Spleen (tissue), 11 donors: ENCODE measurements at regions not wholly inside any gene's neighbourhood (a gene's known extent, or its start where the extent isn't known, plus 50 kb on each side); places are given as distances from the start of the nearest gene placed in this dataset.
"Not testable (repeated sequence)": the region's sequence is repeated elsewhere in the genome, so short reads cannot be mapped to it uniquely, and the experiment has no call there.

Experiments used
- DNase-seq: peaks from one replicate; pipeline ENCODE4 v3.0.0-alpha.2; 2020
- H3K27ac ChIP-seq, 8 donors: fragments of 200-600 bp; sonication (generic) in 7 of 8; 1 replicate in 4 of 8; 2 replicates in 4 of 8; pipeline versions ENCODE4 v1.5.0 to v1.8.0; 2016 to 2021; ENCODE audit warnings: inconsistent platforms in 4 of 8, mild to moderate bottlenecking in 4 of 8, moderate library complexity in 1 of 8
- H3K27me3 ChIP-seq, 7 donors: fragments of 200-600 bp; sonication (generic) in 6 of 7; replicated peaks in 1 of 7; 1 replicate in 4 of 7; 2 replicates in 3 of 7; pipeline versions ENCODE4 v1.5.0 to v1.8.0; 2016 to 2021; ENCODE audit warnings: inconsistent platforms in 3 of 7, mild to moderate bottlenecking in 1 of 7
- H3K36me3 ChIP-seq, 6 donors: fragments of 200-600 bp; sonication (generic) in 5 of 6; 1 replicate in 4 of 6; 2 replicates in 2 of 6; pipeline versions ENCODE4 v1.5.0 to v1.8.0; 2016 to 2021; ENCODE audit warnings: inconsistent platforms in 2 of 6
- H3K4me1 ChIP-seq, 6 donors: fragments of 200-600 bp; sonication (generic) in 5 of 6; 1 replicate in 3 of 6; 2 replicates in 3 of 6; pipeline versions ENCODE4 v1.5.0 to v1.8.0; 2016 to 2021; ENCODE audit warnings: inconsistent platforms in 3 of 6
- H3K4me3 ChIP-seq, 8 donors: fragments of 200-600 bp; sonication (generic) in 7 of 8; 1 replicate in 4 of 8; 2 replicates in 4 of 8; pipeline versions ENCODE4 v1.5.0 to v1.8.0; 2016 to 2021; ENCODE audit warnings: inconsistent platforms in 4 of 8, mild to moderate bottlenecking in 4 of 8, moderate library complexity in 2 of 8
- H3K9me3 ChIP-seq, 8 donors: fragments of 200-600 bp; sonication (generic) in 7 of 8; 1 replicate in 4 of 8; 2 replicates in 4 of 8; pipeline versions ENCODE4 v1.5.0 to v1.8.0; 2016 to 2021; ENCODE audit warnings: inconsistent platforms in 4 of 8
- CTCF ChIP-seq, 11 experiments: fragments of 200-600 bp in 7 of 11; fragments of 450-650 bp in 4 of 11; sonication (generic) in 4 of 11; IDR thresholded peaks in 8 of 11; conservative IDR thresholded peaks in 3 of 11; 1 replicate in 7 of 11; 2 replicates in 4 of 11; pipeline versions ENCODE4 v1.4.0 to v1.8.0; 2016 to 2021; ENCODE audit warnings: antibody characterized with exemption in 11 of 11, inconsistent platforms in 4 of 11, mild to moderate bottlenecking in 1 of 11
- POLR2A ChIP-seq, 3 donors: fragments of 450-650 bp; IDR thresholded peaks; one replicate each; pipeline ENCODE4 v1.5.1; 2017; ENCODE audit warnings: antibody characterized with exemption in 3 of 3, mild to moderate bottlenecking in 1 of 3
- POLR2AphosphoS5 ChIP-seq, 3 donors: sonication (generic); formaldehyde crosslinking; IDR thresholded peaks; one replicate each; pipeline ENCODE4 v1.5.1; 2017; ENCODE audit warnings: antibody characterized with exemption in 3 of 3
- WGBS, 5 donors: extraction: QIAGEN DNeasy Blood & Tissue Kit in 3 of 5; methylation state at CpG; one replicate each; pipeline versions ENCODE4 v1.1.5 to v1.1.7; 2013 to 2018; 5-methylcytosine and 5-hydroxymethylcytosine counted together
- intact Hi-C: fragments of 100-400 bp; cut with DNase I; formaldehyde crosslinking; loops from one replicate; pipeline ENCODE4 v1.15.0; 2023; ENCODE audit warnings: low total_unique reads
- donor health status: healthy with polysubstance abuse.
- donor health status: DM: no; HTN: no; CAD: no; lungs with moderate emphysema.
- donor health status: DM: no; HTN: no; CAD: no.
- donor health status: Bipolar disorder and iron deficiency.
- donor health status: healthy.
- donor health status: DM: no; HTN: no; CAD: no.
- donor health status: DM: yes; HTN: yes; CAD: no.

GRCh38 chr14:106004937-106005795 is 478.8 kb downstream of the TMEM121 start:
- Histone ChIP-seq H3K4me1 (peaks cover 0 to 21% (median 2%) of the 10 kb centered on the region in 6 donors), H3K4me3 (peak overlapping the region in 3 of 8 donors; percentile 9 to 55 (median 13)), H3K27ac (peak overlapping the region in 6 of 8 donors; percentile 39 to 88 (median 55))
- TF ChIP-seq POLR2AphosphoS5 (IDR thresholded peaks at IDR 0.05): peak in 2 of 3 donors; percentile 65 to 78
- intact Hi-C loops, H3K9me3 ChIP-seq, H3K36me3 ChIP-seq, H3K27me3 ChIP-seq: not testable (repeated sequence)
- peak; percentile 82 for DNase-seq
- 18 to 32% (median 21%) methylated on average over 8 to 10 of the region's 10 CpGs for WGBS, 5 donors

GRCh38 chr14:106006043-106006442 is 479.7 kb downstream of the TMEM121 start:
- peaks cover 0 to 21% (median 2%) of the 10 kb centered on the region in 6 donors for H3K4me1 ChIP-seq
- peak in 10 of 11 experiments; percentile 47 to 82 (median 66) for TF ChIP-seq CTCF (IDR thresholded peaks at IDR 0.05 in 8 of 11, conservative IDR thresholded peaks at IDR 0.05 in 3 of 11)
- WGBS, 5 donors: 8 to 51% (median 32%) methylated on average over 2 to 8 of the region's 8 CpGs
- intact Hi-C loops, DNase-seq, H3K36me3 ChIP-seq, H3K27me3 ChIP-seq, H3K4me3 ChIP-seq, H3K9me3 ChIP-seq: not testable (repeated sequence)
- H3K27ac ChIP-seq: peak overlapping the region in 4 of 8 donors; percentile 39 to 88 (median 70)

GRCh38 chr14:106006716-106007115 is 480.3 kb downstream of the TMEM121 start:
- DNase-seq, H3K27me3 ChIP-seq, H3K4me3 ChIP-seq, H3K36me3 ChIP-seq, H3K9me3 ChIP-seq, H3K27ac ChIP-seq, intact Hi-C loops: not testable (repeated sequence)
- peaks cover 0 to 21% (median 2%) of the 10 kb centered on the region in 6 donors for H3K4me1 ChIP-seq
- WGBS, 5 donors: 71 to 90% (median 84%) methylated on average over 5 to 10 of the region's 10 CpGs

- TF ChIP-seq CTCF (IDR thresholded peaks at IDR 0.05 in 8 of 11, conservative IDR thresholded peaks at IDR 0.05 in 3 of 11) (no peak), POLR2A (IDR thresholded peaks at IDR 0.05) (no peak)
- H3K27ac ChIP-seq: no peak overlapping the region
- no peaks in the 10 kb centered on the region for H3K27me3 ChIP-seq
- no peaks in the 10 kb centered on the region for H3K9me3 ChIP-seq
- no peaks in the 10 kb centered on the region for H3K36me3 ChIP-seq
- H3K4me1 ChIP-seq: peaks cover 0 to 5% (median 1%) of the 10 kb centered on the region in 6 donors
- H3K4me3 ChIP-seq: no peak overlapping the region
- DNase-seq: no peak
- intact Hi-C loops: no loop called here
- WGBS, 5 donors: 60 to 75% (median 67%) methylated on average over 4 of the region's 4 CpGs
Observed at GRCh38 chr14:106010783-106011182, 484.4 kb downstream of the TMEM121 start.

- WGBS, 5 donors: 14 to 35% (median 31%) methylated on average over 9 to 22 of the region's 22 CpGs
- H3K4me1 ChIP-seq, intact Hi-C loops, H3K9me3 ChIP-seq, H3K27me3 ChIP-seq, H3K36me3 ChIP-seq, H3K4me3 ChIP-seq, H3K27ac ChIP-seq: not testable (repeated sequence)
- TF ChIP-seq CTCF (IDR thresholded peaks at IDR 0.05 in 8 of 11, conservative IDR thresholded peaks at IDR 0.05 in 3 of 11): peak in 8 of 11 experiments; percentile 35 to 79 (median 58)
- DNase-seq: peak; percentile 93
Observed at GRCh38 chr14:106011631-106012360, 485.4 kb downstream of the TMEM121 start.

- H3K9me3 ChIP-seq, H3K27ac ChIP-seq, H3K4me1 ChIP-seq, intact Hi-C loops, H3K36me3 ChIP-seq, H3K27me3 ChIP-seq, H3K4me3 ChIP-seq, DNase-seq: not testable (repeated sequence)
- 57 to 88% (median 80%) methylated on average over 2 to 3 of the region's 3 CpGs for WGBS, 5 donors
Observed at GRCh38 chr14:106012361-106012725, 486.0 kb downstream of the TMEM121 start.
